GM18498 (cell line): ENCODE measurements at regions not wholly inside any gene's neighbourhood (a gene's known extent, or its start where the extent isn't known, plus 50 kb on each side); places are given as distances from the start of the nearest gene placed in this dataset.
"Not testable (repeated sequence)": the region's sequence is repeated elsewhere in the genome, so short reads cannot be mapped to it uniquely, and the experiment has no call there.

ENCODE experiments used
- ATAC-seq: cut with Tn5 transposase; IDR thresholded peaks from one replicate; pipeline ENCODE4 v1.9.1; 2021; ENCODE audit warnings: mild to moderate bottlenecking, moderate library complexity; ENCODE audit not compliant: unreplicated experiment

- ATAC-seq: not testable (repeated sequence)
These were observed 75.4 kb upstream of the LPCAT1 start for GRCh38 chr5:1598950-1599737.

- not testable (repeated sequence) for ATAC-seq
These were observed 73.3 kb upstream of the LPCAT1 start for GRCh38 chr5:1597093-1597473.

- ATAC-seq: not testable (repeated sequence)
These were observed 72.8 kb upstream of the LPCAT1 start for GRCh38 chr5:1596462-1597092.

GRCh38 chr5:1594357-1595106 is 70.8 kb upstream of the LPCAT1 start:
- peak; percentile 93 for ATAC-seq

GRCh38 chr5:1593903-1594356 is 70.2 kb upstream of the LPCAT1 start:
- peak; percentile 30 for ATAC-seq

GRCh38 chr5:1588071-1588694 is 64.4 kb upstream of the LPCAT1 start:
- not testable (repeated sequence) for ATAC-seq

GRCh38 chr5:1583081-1583875 is 59.5 kb upstream of the LPCAT1 start:
- not testable (repeated sequence) for ATAC-seq

- ATAC-seq: not testable (repeated sequence)
These were observed 55.6 kb upstream of the LPCAT1 start for GRCh38 chr5:1579389-1579788.

GRCh38 chr5:1576851-1577250 is 53.1 kb upstream of the LPCAT1 start:
- not testable (repeated sequence) for ATAC-seq

GRCh38 chr5:1575991-1576714 is 52.4 kb upstream of the LPCAT1 start:
- ATAC-seq: not testable (repeated sequence)

GRCh38 chr5:1575491-1575890 is 51.7 kb upstream of the LPCAT1 start:
- ATAC-seq: not testable (repeated sequence)

GRCh38 chr5:1574023-1574318 is 50.2 kb upstream of the LPCAT1 start:
- ATAC-seq: not testable (repeated sequence)

GRCh38 chr5:1573217-1574022 is 49.7 kb upstream of the LPCAT1 start:
- not testable (repeated sequence) for ATAC-seq
